DMS 273 (cell line): ENCODE measurements at regions not wholly inside any gene's neighbourhood (a gene's known extent, or its start where the extent isn't known, plus 50 kb on each side); places are given as distances from the start of the nearest gene placed in this dataset.
A peak's percentile ranks its signal among the peaks of the same experiment; 100 is the strongest.

ENCODE experiments used
- DNase-seq: peaks from one replicate; lab custom pipeline; 2025; ENCODE audit not compliant: unreplicated experiment; lab: John Stamatoyannopoulos, UW

DNA sequence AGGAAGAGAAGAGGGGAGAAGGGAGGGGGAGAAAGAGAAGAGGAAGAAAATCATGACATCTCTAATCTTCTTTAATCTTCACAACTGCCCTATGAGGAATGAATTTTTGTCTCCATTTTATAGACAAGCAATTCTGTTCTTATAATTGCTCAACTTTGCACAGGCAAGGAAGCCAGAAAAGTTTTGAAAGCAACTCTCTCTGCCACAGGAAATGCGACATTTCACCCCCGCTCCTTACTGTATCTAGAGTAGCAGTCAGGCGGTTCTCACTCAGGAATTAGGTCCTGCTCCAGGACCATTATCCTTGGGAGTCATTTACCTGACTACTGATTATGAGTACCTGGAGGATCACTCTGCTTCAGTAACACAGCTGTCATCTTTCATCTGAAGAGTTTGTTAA is 69.2 kb upstream of the FAM9A start:
- DNase-seq: no peak

DNA sequence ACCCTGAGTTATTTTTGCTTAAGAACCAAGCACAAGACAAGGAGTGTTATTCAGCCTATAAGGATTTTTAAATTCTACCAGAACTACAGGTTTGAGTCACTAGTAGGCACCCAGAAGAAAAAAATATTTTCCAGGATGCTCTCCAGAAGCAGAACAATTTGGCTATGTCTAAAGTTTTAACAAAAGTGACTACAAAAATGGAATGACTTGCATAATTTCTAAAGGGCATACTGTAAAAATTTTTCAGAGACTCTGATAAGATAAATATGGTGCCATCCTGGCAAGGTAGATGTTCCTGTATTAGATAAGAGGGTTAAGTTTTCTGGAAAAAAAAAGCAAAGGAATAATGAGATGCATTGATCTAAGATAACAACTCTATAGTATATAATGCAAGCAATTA is 68.6 kb upstream of the FAM9A start:
- DNase-seq: no peak

GRCh38 chrX:8868906-8869305 is 67.7 kb upstream of the FAM9A start:
- peak; percentile 8 for DNase-seq

DNA sequence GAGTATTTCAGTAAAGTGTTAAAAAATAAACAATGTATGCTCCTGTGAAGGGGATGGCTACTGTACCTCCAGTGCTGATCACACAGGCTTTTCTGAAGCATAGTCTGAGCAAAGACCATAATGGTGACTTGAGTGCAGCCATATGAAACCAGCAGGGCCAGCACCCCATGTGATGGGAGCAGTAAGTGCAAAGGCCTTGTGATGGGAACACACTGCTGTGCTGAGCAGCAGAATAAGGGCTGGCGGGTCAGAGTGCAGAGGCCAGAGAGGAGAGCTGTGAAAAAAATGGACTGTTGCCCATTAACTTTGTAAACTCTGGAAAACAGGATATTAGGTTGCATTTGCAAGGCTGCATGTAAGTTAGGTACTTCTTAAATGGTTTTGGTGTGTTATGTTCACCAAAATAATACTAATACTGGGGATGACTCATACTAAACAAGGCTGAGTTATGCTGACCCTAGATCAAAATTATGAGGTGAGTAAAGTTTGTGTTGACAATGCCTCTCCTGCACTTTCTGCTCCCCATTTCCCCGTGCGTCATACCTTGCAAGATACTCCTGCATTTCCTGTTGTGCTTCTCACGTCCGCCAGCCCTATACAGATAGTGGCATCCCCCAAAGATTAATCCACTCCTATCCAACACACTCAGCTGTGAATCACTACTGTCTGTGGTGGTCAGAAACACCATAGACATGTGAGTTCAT is 67.0 kb upstream of the FAM9A start:
- no peak for DNase-seq

GRCh38 chrX:8867406-8867805 is 66.2 kb upstream of the FAM9A start:
- no peak for DNase-seq

DNA sequence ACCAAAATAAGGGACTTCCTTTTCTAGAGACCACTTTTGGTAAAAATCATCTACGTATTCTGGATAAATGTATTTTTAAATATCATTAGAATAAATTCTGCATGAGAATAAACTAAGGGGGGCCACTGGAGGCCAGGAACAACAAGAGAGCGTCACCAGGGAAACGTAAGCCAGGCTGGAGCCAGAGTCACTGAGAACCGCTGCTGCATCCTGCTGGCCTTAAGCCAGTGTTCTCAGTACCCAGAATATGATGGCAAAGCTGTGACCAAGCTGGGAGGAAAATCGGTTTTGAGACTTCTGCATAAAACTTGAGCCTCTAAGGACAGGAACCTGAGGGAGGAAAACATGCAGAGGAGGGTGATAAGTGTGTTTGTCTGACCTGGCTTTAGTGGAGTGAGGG is 63.0 kb upstream of the FAM9A start:
- peak; percentile 19 for DNase-seq

- DNase-seq: no peak
Measured at GRCh38 chrX:8861908-8862307, 60.7 kb upstream of the FAM9A start.

- no peak for DNase-seq
Measured at GRCh38 chrX:8851231-8851886, 50.2 kb upstream of the FAM9A start.
